D721Med (cell line): ENCODE measurements at regions not wholly inside any gene's neighbourhood (a gene's known extent, or its start where the extent isn't known, plus 50 kb on each side); places are given as distances from the start of the nearest gene placed in this dataset.

Experiments
- DNase-seq: peaks from one replicate; pipeline ENCODE4 v3.0.0; 2011; ENCODE audit warnings: low spot score; ENCODE audit not compliant: insufficient read length
- FAIRE-seq: peaks from 2 replicates; lab custom pipeline; 2011; peaks lifted over from hg19 to GRCh38; lab: Jason Lieb, UNC
- CTCF ChIP-seq: IDR thresholded peaks from 2 replicates; pipeline ENCODE4 v1.5.1; 2012; ENCODE audit warnings: mild to moderate bottlenecking, control low read depth; ENCODE audit not compliant: insufficient read depth; ENCODE audit errors: missing control alignments

DNA sequence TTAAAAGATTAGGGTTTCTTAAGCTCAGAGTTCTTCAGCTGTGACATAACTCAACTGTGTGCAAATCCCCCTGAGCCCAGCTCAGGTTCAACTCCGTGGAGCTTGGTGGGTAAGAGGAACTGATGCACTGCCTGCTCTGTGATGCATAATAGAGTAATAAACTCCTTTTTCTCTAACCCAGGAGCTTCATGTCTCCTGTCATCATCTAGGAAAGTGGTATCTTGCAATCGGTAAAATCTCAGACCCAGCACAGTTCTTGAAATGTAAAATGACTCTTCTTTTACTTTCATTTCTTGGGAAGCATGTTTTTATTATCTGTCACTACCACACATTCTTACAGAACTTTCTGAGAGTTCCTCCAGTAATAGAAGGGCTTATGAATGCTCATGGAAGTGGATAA lies 123.8 kb upstream of the PCDH9 start:
- FAIRE-seq (no peak), DNase-seq (no peak)
- no peak for TF ChIP-seq CTCF

DNA sequence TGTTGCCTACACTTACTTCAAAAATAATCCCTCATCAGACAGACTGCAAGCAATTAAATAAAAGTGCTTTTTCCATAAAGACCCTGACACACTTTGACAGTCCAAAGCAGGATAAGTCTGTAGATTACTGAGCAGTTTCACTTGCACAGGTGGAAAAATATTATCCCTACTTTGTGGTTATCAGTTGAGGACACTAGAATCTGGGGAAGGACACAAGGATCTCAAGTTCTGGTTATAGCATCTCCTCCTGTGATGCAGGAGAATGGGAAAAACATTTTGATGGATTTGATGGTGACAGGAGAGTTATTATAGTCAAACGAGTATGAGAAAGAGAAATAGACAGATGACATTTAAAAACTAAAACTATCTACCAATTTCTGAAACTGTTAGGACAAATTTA lies 122.9 kb upstream of the PCDH9 start:
- FAIRE-seq (peak; percentile 100), DNase-seq (no peak)
- TF ChIP-seq CTCF = no peak

GRCh38 chr13:67351909-67352308 lies 121.8 kb upstream of the PCDH9 start:
- FAIRE-seq (no peak), DNase-seq (no peak)
- no peak for TF ChIP-seq CTCF

DNA sequence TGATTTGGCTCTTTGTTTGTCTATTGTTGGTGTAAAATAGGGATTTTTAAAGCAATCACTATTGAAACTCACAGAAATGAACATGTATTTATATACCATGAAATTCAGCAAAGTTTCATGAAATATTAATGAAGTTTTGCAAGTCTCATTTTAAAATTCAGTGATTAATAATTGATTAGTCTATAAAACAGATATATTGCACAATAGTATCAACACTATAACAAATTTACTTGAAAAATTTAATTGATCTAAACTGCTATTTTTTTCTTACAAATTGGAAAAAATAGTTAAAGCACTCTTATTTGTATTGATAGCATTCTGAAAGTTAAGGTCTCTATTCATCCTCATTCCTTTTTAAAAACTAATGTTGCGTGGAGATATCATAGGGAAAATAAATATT lies 121.0 kb upstream of the PCDH9 start:
- TF ChIP-seq CTCF = no peak
- DNase-seq (no peak), FAIRE-seq (no peak)

DNA sequence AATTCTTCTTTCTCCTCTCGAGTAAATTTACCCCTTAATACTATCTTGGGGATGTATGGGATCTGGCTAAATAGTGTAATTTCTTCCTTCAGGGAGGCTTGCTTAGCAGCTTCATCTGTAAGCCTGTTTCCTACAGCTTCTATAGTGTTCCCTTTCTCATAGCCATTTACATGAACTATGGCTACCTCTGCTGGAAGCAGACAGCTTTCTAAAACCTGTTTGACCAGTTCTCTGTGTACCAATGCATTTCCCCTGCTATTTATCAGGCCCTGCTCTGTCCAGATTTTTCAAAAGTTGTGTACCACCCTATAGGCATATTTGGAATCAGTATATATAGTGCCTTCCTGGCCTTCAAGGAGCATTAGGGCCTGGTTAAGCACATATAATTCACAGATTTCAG lies 113.6 kb upstream of the PCDH9 start:
- DNase-seq (no peak), FAIRE-seq (no peak)

GRCh38 chr13:67341406-67341805 lies 111.3 kb upstream of the PCDH9 start:
- no peak for FAIRE-seq
- no peak for TF ChIP-seq CTCF
- no peak for DNase-seq

More for the DNA sequence above, 113.6 kb upstream of the PCDH9 start:
- no peak for TF ChIP-seq CTCF

- no peak for TF ChIP-seq CTCF
- FAIRE-seq = peak; percentile 41
- no peak for DNase-seq
Observed at GRCh38 chr13:67330149-67330548, 100.0 kb upstream of the PCDH9 start.
